HG03432 (cell line): ENCODE measurements at regions not wholly inside any gene's neighbourhood (a gene's known extent, or its start where the extent isn't known, plus 50 kb on each side); places are given as distances from the start of the nearest gene placed in this dataset.

Source experiments
- ATAC-seq: cut with Tn5 transposase; IDR thresholded peaks from one replicate; pipeline ENCODE4 v1.9.1; 2021; ENCODE audit warnings: mild to moderate bottlenecking, moderate library complexity; ENCODE audit not compliant: unreplicated experiment

DNA sequence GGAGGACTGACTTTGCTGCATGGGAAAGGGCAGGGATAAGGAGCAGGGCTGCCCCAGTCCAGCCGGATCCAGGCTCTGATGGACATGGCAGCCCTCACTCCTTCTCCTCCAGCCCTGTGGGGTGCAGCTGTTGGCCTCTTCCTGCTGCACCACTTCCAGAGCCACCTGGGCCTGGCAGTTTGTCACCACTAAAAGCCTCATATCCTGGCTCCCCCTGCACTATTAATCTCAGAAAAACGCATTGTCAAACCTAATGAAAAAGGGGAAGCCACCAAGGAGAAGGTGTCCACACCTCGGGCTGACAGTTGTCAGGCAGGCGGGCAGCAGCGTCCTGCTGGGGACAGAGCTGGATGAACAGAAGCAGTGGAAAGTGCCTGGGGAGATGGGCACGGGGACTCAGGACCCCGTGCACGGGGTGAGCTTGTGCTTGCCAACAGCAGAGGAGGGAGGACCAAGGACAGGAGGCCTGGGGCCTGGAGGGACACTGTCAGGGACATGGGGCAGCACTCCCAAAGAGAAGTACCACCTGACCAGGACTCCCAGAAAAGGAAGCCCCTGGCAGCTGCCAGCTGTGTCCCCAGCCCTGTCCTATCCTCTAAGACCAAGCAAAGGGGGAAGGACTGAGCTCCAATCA, 151.1 kb upstream of the TSHZ3 start:
- ATAC-seq: no peak

DNA sequence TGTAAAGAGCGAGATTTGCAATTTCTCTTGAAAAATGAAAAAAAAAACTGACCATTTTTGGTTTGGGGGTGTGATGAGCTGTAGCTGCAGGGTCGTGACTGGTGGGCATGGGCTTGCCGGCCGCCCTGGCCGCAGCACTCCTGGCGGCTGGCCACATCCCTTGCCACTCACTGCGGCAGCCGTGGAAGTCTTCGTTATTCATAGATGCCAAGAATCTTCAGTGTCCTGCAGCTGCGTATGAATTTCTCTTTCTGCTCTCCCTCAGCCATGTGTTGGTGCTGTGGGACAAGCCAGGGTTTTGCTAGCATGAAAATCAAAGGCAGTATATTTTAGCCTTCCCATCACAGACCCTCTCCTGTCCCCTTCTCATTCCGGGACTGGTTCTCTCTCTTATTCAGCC, 151.7 kb upstream of the TSHZ3 start:
- ATAC-seq: no peak

DNA sequence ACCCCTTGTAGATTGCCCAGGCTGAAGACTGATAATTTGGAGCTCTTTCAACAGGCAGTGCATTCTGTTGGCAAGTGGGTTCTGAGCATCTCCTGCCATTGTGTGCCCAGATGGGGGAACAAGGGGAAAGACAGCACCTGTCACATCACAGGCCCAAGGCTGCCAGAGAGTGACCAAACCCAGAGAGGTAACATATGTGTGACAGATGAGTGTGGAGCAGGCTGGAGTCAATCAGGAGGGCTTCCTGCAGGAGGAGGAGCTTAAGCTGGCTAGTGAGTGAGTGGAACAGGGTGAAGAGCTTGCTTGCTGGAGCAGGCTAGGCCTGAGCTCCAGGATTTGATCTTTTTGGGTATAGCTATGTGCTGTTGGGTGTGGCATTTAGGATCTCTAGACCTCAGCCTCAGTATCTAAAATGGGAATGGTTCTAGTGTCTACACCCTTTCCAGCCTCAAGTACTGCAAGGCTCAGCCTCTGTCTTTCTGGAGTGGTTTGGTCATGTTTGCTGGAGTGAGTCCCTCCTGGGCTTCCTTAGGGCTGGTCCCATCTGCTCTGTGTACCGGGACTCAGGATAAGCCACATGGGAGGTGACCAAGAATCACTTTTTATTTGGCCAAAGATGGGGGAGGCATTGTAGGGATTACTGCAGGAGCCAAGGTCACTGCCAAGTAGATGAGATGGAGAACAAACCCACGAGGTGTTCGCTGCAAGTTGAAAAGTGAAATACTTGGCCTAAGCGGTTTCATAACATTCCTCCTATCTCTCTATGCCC, 152.4 kb upstream of the TSHZ3 start:
- no peak for ATAC-seq

DNA sequence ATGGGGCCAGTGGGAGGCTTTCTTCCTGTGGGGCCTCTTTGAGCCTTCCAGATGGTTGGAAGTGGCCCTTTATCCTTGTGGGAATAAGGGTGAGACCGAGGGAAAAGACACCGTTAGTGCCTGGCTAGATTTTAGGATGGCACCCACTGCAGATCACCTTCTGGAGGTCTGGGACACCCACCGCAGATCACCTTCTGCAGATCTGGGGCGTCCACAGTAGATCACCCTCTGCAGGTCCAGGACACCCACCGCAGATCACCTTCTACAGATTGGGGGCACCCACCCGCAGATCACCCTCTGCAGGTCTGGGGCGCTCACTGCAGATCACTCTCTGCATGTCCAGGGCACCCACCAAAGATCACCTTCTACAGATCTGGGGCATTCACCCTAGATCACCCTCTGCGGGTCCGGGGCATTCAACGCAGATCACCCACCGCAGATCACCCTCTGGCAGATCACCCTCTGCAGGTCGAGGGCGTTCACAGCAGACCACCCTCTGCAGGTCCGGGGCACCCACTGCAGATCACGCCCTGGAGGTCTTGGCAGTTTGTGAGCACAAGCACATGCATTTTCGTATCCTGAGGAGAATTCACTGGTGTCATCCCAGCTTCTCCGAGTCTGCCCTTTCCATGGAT, 153.4 kb upstream of the TSHZ3 start:
- ATAC-seq: no peak

DNA sequence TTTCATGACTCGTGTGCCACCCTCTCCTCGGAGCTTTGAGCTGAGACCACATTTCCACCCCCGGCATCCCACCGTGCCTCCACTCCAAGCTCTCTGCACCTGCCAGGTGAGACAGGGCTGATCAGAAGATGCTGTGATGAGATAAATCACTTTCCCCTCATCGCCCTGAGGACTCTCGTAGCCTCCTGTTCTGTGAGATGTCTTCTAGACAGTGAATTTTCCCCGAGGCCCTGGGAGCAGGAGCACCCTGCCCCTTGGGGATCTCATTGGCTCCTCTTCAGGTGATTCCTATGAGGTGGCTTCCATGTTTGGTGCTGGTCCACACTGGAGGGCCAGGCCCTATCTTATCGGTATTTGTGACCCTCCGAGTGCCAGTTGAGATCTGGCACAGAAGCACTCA, 154.0 kb upstream of the TSHZ3 start:
- no peak for ATAC-seq

DNA sequence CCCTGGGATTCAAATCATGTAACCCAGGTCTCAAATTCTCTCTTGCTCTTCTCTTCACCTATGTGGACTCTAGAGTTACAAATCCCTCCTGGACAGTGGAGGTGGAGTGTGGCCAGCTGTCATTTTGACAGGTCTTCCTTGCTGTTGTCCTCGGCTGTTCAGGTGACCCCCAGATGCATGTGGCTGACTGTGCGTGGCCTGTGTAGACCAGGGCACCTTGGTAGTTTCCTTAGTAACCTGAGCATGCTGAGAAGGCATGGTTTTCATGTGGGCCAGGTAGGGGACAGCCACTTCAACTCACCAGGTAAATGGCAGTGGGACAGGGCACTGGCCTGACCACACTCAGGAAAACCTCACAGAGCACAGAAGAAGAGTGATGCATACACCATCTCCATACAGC, 155.0 kb upstream of the TSHZ3 start:
- no peak for ATAC-seq

DNA sequence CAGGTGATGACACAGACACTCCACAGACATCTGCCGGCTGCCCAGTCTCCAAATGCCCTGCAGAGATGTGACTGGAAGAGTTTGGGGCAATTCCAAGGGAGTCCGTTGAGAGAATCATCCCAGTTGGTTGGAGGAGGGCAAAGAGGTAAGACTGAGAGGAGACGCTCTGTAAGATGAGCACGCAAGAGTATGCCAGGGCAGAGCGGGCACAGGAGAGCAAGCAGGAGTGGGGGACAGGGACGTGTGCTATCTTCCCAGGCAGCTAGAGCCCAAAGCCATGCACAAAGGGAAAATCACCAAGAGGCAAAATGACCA, 156.3 kb upstream of the TSHZ3 start:
- ATAC-seq: no peak

DNA sequence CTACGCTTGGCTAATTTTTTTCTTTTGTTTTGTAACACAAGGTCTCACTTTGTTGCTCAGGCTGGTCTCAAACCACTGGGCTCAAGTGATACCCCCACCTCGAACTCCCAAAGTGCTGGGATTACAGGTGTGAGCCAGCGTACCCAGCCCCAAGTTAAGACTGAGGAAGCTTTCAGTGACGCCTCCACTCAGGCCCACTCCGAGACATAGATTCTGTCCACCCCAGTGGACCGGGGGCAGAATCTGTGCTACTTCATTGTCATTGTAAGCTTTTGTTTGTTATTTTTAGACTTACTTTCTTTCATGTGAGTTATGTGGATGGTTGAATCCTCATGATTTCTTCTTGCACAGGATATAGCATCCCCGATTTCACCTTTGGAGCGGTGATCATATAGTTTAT, 156.9 kb upstream of the TSHZ3 start:
- no peak for ATAC-seq

DNA sequence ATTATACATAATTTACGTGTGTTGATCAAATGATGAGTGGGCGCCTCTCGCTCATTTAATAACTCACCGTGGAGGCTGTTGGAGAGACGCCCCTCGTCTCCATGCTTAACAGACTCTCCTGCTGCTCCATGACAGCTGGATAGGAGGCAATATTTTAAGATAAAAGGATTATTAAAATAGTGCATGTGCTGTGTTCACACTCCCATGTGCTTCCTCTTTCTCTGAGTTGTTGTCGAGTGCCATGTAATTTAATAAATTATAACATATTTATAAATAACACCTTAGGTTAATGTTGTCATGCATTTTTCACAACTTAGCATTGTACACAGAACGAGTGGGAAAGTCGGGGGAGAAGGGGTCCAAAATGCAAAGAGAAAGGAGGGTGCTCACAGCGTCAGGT, 161.4 kb upstream of the TSHZ3 start:
- no peak for ATAC-seq

DNA sequence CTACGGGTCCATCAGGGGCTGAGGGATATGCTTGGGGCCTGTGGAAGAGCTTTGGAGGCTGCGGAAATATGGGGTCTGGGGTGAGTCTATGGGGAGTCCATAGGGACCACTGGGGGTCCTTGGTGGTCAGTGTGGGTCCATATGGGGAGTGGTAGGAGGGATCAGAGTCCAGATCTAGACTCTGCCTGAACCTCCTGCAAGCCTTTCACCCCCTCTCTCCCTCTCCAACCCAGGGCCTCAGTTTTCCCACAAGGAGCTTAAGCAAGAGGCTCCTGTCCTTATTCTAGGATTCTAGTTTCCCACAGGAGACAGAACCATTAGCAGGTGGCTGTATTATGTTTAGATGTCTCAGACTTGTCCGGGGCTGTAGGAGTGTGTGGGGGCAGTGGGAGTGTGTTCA, 161.9 kb upstream of the TSHZ3 start:
- no peak for ATAC-seq

DNA sequence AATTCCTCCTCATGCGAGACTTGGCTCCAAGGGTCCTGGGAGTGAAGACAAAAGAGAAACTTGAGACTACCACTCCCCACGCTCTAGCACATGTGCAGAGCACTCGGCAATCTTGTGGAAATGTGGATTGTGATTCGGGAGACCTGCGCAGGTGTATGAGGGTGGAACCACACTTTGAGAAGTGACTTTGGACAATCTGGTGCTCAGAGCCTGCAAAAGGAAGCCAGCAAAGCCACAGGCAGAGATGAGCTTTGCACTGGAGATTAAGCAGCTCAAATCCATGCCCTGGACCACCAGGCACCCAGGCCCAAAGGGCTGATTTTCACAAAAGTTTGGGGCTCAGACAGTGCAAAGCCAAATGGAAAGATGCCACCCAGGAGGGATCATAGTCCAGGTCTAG, 162.5 kb upstream of the TSHZ3 start:
- no peak for ATAC-seq

DNA sequence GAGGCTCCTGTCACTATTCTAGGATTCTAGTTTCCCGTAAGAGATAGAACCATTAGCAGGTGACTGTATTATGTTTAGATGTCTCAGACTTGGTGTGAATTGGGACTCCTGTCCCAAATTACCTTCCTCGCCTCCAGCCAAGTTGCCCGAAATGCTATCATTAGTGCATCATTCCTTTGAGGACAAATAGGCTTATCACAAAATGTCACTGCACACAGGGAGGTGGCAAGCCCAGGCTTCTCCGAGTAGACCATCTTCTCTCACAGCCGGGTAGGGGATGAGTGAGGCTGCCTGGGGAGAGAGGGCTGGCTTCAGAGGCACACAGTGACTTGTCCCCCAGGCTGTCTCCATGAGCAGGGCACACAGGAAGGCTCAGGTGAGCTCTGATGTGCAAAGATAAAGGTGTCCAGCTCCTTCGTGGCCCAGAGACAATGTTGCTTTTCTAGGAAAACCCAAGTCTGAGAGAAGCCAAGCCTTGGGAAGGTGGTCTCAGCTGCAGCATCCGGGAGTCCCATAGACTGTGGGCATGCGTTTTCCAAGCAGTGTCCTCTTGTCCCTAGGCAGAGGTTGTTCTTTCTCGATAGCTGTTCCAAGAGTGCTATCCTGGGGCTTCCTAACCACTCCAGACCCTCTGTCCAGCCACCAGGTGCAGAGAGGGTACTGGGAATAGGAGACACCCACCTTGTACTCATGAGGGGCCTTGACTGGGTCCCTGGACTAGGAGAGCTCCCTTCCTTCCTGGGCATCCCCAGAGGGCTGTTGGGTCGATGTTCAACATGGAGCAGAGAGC, 163.1 kb upstream of the TSHZ3 start:
- no peak for ATAC-seq

DNA sequence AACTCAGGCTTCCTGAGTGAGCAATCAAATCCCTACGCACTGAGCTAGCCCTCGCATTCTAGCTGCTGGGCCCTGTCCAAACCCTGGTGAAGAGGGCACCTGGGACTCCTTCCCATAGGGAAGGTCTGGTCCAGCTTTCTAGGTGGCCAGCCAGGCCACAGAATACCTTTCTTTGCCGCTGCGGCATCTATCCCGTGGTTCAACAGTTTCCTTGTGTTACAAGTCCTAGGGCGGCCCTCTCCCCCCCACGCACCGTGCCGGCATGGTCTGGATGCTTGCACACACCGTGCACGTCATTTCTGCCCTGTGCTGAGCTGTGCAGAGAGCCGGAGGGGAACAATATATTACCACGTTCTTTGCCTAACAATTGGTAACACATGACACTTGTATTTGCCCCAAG, 164.6 kb upstream of the TSHZ3 start:
- ATAC-seq: no peak

DNA sequence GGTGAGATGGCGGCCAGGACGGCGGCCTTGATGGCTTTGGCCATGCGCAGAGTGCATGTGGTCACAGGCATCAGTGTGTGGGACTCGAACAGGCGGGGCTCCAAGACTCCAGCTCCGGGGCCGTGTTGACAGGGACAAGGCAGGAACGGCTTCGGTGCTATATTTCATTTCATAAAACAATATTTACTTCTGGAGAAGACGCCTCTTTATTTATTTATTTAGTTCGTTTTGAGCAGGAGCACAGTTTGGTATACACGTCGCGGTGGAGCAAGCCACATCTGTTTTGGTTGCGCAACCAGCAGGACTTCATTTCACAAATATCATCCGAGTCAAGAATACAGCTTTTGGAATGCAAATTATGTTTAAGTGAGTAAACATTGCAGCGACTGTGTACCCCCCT, 166.7 kb upstream of the TSHZ3 start:
- no peak for ATAC-seq

DNA sequence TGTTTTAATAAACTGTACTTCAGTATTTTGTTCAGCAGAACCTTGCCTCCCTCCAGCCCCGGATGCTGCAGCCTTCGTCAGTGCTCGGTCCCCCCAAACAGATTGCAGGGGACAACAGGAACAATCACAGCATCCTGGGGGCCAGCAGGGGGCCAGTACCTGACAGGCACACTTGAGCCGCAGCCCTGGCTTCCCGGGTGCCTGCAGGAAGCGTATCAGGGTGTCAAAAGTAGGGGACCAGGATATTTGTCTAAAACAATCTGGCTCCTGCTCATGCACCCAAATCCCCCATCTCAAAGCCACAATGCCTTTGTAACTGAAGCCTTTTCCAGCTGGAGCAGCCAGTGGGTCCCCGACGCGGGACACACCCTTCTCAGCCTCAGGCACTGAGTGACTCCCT, 167.5 kb upstream of the TSHZ3 start:
- ATAC-seq: no peak

DNA sequence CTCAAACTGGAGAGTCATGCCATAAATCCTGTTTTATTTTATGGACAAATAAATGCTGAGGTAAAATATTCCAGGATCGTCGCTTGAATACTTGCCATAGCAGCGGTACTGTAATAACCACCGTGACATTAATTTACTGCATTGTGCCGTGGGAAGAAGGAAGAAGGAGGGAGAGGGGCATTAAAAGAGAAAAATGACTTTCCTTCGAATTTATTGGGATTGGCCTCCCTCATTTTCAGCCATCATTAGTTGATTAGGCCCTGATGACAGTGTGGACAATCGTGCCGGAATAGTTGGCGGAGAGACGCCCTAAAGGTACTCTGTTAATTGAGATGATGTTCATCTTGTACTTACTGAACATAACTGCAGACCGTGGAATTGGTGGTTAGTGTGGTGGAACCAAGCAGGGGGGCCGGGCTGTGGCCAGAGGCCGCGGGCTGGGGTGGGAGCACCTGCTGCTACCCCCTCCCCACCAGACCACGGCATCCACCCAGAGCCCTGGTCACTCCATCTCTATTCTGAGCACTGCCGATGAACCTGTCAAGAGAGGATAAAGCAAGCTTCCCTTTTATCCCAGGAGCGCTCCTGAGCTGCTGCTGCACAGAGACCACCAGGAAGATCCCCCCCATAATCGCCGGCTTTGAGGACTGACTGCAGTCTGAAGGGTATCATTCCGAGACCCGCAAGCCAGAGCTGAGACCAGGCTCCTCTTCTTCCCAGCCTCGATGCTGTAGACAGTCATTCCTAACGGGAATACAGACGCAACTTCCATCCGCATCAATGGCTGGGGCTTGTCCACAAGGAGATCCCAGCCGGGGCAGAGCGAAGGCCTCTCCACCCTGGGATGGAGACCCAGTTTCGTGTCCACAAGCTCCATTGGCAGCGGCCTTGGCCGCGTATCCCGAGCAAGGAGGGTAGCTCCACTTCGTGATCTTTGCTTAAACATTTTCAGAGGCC, 168.3 kb upstream of the TSHZ3 start:
- no peak for ATAC-seq

DNA sequence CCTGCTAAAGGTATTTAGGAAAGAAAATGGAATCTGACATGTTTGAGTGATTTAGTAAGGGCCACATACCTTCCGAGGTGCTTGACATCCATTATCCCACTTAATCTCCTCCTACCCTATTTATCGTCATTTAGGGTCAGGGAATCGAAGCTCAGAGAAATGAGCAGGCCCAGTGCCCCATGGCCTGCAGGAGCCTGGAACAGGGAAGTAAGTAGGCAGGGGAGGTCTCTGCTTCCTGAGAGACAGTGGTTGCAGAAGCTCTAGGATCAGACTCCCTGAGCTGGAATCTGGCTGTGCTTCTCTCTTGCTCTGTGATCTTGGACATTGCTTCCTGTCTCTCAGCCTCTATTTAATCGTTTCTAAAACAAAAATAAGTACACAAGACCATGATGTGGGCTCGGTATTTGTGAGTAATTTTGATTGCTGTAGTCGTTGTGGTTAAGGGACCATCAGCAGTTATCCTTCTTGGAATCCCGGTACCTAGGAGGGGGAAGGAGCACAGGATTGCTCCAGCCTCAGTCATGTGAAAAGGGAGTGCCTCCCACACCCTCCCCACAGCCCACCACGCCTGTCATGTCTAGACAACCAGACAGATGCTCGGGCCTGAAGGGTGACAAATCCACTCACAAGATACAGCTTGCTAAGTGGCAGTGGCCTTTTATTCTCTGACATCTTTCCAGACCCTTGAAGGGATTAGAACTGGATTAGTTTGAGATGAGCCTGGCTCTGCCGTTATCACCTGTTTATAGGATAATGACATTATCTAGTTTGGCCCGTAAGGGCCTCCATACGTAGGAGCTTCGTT, 169.2 kb upstream of the TSHZ3 start:
- no peak for ATAC-seq

DNA sequence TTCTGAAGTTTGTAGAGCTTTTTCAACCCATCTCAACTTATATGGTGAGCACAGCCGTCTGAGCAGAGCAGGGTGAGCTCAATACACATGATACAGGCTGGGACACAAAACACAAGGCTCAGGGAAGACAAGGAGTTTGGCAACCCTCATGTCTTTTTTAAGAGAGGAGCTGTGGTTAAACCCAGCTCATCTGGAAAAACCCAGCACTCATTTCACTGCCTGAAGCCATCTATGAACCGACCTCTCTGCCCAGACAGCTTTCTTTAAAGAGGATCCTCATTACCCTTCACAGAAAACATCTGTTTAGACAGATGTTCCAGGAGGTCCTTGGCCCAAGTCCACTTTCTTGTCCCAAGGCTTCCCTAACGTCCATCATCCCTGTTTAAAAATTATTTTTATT, 170.0 kb upstream of the TSHZ3 start:
- ATAC-seq: no peak

DNA sequence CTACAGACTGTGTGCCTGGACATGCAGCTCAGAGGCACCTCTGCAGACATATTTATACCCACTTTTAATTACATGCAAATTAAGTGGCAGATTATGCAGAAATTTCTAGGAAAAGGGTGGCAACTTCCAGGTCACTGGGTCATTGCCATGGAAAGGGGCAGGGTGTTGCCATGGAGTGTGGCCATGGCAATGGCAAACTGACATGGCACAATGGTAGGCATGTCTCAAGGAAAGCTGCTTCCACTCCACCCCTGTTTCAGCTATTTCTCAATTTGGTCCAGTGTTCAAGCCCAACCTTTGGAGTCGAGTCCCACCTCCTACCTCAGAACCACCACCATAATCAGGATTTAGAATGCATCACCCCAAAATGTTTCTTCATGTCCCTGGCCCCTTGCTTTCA, 170.7 kb upstream of the TSHZ3 start:
- ATAC-seq: no peak

DNA sequence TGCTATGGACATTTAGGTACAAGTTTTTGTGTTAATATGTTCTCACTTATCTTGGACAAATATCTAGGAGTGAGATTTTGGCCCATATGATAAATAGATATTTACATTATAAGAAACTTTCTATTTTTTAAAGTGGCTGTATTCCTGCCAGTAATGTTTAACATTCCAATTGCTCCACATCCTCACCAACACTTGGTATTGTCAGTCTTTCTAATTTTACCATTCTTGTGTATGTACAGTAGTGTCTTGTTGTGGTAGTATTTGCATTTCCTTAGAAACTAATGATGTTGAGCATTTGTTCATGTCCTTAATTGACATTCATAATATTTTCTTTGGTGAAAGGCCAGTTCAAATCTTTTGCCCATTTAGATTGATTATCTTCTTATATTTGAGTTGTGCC, 171.4 kb upstream of the TSHZ3 start:
- ATAC-seq: no peak
